Lung (tissue), 11 donors: ENCODE measurements at regions not wholly inside any gene's neighbourhood (a gene's known extent, or its start where the extent isn't known, plus 50 kb on each side); places are given as distances from the start of the nearest gene placed in this dataset.

ENCODE experiments used
- ATAC-seq: fragments of 200-7000 bp; cut with Tn5 transposase; one replicate; pipeline ENCODE4 v1.9.1; 2020; ENCODE audit warnings: moderate number of reproducible peaks; ENCODE audit not compliant: insufficient read depth, low FRiP score
- DNase-seq, 3 donors: peaks; one replicate each; pipeline ENCODE4 v3.0.0-alpha.2; 2013 to 2017
- H3K27ac ChIP-seq, 2 donors: one replicate each; pipeline ENCODE4 v1.5.1; 2013; ENCODE audit warnings: mild to moderate bottlenecking in 2 of 2, moderate library complexity in 2 of 2, control low read depth in 1 of 2, inconsistent platforms in 1 of 2, low read depth in 1 of 2, low read length in 1 of 2
- H3K27me3 ChIP-seq, 3 donors: one replicate each; pipeline ENCODE4 v1.5.1; 2013; ENCODE audit warnings: low read length in 2 of 3; ENCODE audit not compliant: control insufficient read depth in 3 of 3, insufficient read depth in 3 of 3
- H3K36me3 ChIP-seq, 4 donors: one replicate each; pipeline ENCODE4 v1.5.1; 2013; ENCODE audit warnings: low read length in 4 of 4, mild to moderate bottlenecking in 1 of 4, moderate library complexity in 1 of 4; ENCODE audit not compliant: control insufficient read depth in 4 of 4, insufficient read depth in 4 of 4
- H3K4me1 ChIP-seq, 5 donors: one replicate each; pipeline ENCODE4 v1.5.1; 2013; ENCODE audit warnings: low read length in 5 of 5, mild to moderate bottlenecking in 2 of 5, moderate library complexity in 1 of 5; ENCODE audit not compliant: control insufficient read depth in 5 of 5, insufficient read depth in 5 of 5
- H3K4me3 ChIP-seq: one replicate; pipeline ENCODE4 v1.5.1; 2013; ENCODE audit warnings: mild to moderate bottlenecking, control low read depth, moderate library complexity
- H3K9ac ChIP-seq, 2 donors: one replicate each; pipeline ENCODE4 v1.5.1; 2013; ENCODE audit warnings: low read length in 2 of 2, control low read depth in 1 of 2; ENCODE audit not compliant: insufficient read depth in 1 of 2
- H3K9me3 ChIP-seq, 4 donors: one replicate each; pipeline ENCODE4 v1.5.1; 2013; ENCODE audit warnings: low read length in 3 of 4, mild to moderate bottlenecking in 1 of 4, moderate library complexity in 1 of 4; ENCODE audit not compliant: control insufficient read depth in 4 of 4, insufficient read depth in 3 of 4
- CTCF ChIP-seq: IDR thresholded peaks from 2 replicates; pipeline ENCODE4 v1.5.1; 2012; ENCODE audit warnings: mild to moderate bottlenecking; ENCODE audit errors: control extremely low read depth, extremely low read depth
- WGBS, 2 donors: extraction: QIAGEN DNeasy Blood & Tissue Kit; methylation state at CpG; one replicate each; pipeline ENCODE4 v1.1.7; 2013; 5-methylcytosine and 5-hydroxymethylcytosine counted together
- donor health status: control.
- donor health status: control.
- donor health status: Bipolar disorder and iron deficiency.
- donor health status: healthy.
- donor health status: DM: yes; HTN: yes; CAD: no.

GRCh38 chr13:99855526-99856420 is 115.8 kb downstream of the ZIC5 start:
- no peaks in the 10 kb centered on the region for H3K27me3 ChIP-seq
- no peaks in the 10 kb centered on the region for H3K36me3 ChIP-seq
- H3K27ac ChIP-seq = no peak overlapping the region
- H3K9ac ChIP-seq = no peak overlapping the region
- 65 to 77% methylated on average over 9 of the region's 9 CpGs for WGBS, 2 donors
- H3K4me3 ChIP-seq = no peak overlapping the region
- H3K9me3 ChIP-seq = peaks cover 0 to 2% (median 0%) of the 10 kb centered on the region in 4 donors
- no peak for ATAC-seq
- H3K4me1 ChIP-seq = peaks cover 0 to 37% (median 11%) of the 10 kb centered on the region in 5 donors
- DNase-seq = peak; percentile 72 to 98 (median 98)
- no peak for TF ChIP-seq CTCF

- DNase-seq (no peak), ATAC-seq (no peak)
- H3K27me3 ChIP-seq = no peaks in the 10 kb centered on the region
- WGBS, 2 donors = 92 to 93% methylated on average over 13 of the region's 13 CpGs
- H3K36me3 ChIP-seq = no peaks in the 10 kb centered on the region
- H3K4me1 ChIP-seq = peaks cover 0 to 37% (median 11%) of the 10 kb centered on the region in 5 donors
- H3K27ac ChIP-seq = no peak overlapping the region
- H3K9me3 ChIP-seq = peaks cover 0 to 5% (median 0%) of the 10 kb centered on the region in 4 donors
- no peak overlapping the region for H3K9ac ChIP-seq
- TF ChIP-seq CTCF = no peak
- no peak overlapping the region for H3K4me3 ChIP-seq
Observed at GRCh38 chr13:99854366-99854765, 117.2 kb downstream of the ZIC5 start.

GRCh38 chr13:99847318-99847750 is 124.2 kb downstream of the ZIC5 start:
- Histone ChIP-seq H3K9ac (no peak overlapping the region), H3K4me1 (no peaks in the 10 kb centered on the region), H3K4me3 (no peak overlapping the region), H3K9me3 (peaks cover 0 to 5% (median 0%) of the 10 kb centered on the region in 4 donors), H3K27ac (no peak overlapping the region), H3K36me3 (no peaks in the 10 kb centered on the region), H3K27me3 (no peaks in the 10 kb centered on the region)
- ATAC-seq (no peak), DNase-seq (no peak)
- 75 to 81% methylated on average over 10 of the region's 10 CpGs for WGBS, 2 donors
- TF ChIP-seq CTCF = no peak
